ENCODE measurements at regions not wholly inside any gene's neighbourhood (a gene's known extent, or its start where the extent isn't known, plus 50 kb on each side); places are given as distances from the start of the nearest gene placed in this dataset.

- DNase-seq: no peak
Observed at GRCh38 chr9:129352146-129352865, 174.2 kb upstream of the IER5L start.

DNA sequence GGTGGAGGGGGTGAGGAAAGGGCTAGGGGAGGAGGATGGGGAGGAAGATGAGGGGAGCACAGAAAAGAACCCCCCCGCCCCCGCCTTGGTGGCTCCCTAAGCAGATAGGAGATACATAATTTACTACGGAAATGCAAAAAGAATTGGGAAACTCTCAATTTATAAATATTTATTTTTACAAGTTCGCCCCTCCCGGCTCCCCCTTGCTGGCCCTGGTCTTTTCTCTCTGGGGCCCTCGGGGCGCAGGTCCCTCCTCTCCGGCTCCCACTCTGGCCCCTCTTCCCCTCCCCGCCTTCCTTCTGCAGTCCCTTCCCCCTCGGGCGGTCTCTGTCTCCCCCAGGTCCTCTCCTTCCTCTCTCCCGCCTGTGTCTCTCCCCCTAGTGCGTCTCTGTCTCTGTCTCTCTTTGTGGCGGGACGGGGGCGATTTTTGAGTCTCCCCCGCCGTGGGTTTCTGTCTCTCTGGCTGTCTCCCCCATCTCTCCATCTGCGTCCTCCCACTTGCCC is 173.6 kb upstream of the IER5L start:
- DNase-seq: no peak

GRCh38 chr9:129351058-129351641 is 173.1 kb upstream of the IER5L start:
- DNase-seq: no peak

DNA sequence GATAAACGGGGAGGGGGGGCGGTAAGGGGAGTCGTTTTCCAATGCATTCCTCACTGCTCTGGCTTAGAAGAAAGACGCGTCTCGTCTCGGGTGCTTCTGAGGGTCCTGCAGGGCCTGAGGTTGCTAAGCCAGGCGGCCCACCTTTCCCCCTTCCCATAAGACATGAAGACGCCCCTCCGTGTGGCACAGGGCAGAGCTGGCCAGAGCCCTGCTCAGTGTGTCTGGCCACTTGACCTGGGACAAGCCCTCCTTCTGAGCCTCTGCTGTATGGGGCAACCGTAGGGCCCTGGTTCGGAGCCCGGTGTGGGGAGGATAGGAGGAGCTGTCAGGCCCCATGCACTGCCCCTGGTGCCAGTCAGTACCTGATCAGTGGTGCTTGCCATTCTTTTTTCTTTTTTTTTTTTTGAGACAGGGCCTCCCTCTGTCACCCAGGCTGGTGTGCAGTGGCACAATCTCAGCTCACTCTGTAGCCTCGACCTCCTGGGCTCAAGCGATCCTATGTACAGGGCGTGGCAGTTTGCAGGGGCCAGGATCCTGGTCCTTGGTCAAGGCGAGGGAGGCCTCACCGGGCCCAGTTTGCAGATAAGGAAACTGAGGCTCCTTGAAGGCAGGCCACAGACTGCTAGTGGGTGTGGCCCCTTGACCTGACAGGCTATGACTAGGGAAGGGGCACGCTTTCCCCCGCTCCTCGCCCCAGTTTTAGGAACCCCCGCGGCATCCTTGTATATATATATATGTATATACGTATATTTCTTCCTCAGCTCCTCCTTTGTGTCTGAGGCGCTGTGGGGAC is 172.3 kb upstream of the IER5L start:
- DNase-seq: no peak

- no peak for DNase-seq
Observed at GRCh38 chr9:129349665-129349947, 171.5 kb upstream of the IER5L start.

DNA sequence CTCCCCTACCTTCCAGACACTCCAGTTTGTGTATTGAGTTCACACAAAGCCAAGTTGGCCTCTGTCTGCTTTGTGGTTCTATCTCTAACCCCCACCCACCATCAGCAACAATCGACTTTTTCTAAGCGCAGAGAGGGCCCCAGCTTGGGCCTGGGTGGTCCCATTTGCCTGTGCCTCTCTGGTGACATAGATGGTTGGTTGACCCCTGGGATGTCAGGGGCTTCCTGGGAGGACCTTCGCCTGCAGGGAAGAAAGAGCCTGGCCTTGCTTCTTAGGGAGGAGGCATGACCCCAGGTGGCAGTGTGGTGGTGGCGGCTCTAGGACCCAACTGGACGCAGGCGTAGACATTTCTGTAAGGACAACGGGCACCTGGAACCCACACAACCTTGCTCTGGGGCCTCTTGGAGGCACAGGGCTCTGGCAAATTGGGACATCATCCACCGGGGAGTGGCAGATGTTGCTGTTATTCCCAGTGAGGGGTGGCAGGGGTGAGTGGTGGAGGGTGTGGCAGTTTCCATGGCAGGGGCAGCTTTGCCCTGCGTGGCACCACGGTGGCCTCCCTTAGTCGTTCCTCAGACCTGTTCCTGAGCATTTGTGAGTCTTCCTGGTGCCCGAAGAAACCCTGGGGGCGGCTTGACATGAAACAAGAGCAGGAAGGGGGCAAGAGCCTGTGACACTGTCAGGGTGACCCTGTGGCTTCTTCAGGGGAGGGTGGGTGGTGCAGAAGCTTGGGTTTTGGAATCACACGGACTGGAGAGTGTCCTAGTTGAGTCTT is 171.0 kb upstream of the IER5L start:
- DNase-seq: no peak

- DNase-seq: no peak
Observed at GRCh38 chr9:129347316-129348120, 169.5 kb upstream of the IER5L start.

DNA sequence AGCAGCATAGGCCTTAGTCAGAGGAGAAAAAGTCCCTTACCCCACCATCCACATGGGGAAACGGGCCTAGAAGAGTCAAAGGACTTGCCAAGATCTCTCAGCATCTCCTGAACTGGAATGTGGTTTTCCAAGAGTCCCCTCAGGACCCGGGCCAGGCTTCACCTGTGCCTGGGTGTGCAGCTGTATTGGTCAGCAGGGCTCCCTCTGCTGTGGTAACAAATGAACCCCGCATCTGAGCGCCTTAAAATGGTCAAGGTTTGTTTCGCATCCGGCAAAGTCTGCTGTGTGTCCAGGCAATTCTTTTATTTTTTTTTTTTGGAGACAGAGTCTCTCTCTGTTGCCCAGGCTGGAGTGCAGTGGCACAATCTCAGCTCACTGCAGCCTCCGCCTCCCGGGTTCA is 168.0 kb upstream of the IER5L start:
- no peak for DNase-seq

DNA sequence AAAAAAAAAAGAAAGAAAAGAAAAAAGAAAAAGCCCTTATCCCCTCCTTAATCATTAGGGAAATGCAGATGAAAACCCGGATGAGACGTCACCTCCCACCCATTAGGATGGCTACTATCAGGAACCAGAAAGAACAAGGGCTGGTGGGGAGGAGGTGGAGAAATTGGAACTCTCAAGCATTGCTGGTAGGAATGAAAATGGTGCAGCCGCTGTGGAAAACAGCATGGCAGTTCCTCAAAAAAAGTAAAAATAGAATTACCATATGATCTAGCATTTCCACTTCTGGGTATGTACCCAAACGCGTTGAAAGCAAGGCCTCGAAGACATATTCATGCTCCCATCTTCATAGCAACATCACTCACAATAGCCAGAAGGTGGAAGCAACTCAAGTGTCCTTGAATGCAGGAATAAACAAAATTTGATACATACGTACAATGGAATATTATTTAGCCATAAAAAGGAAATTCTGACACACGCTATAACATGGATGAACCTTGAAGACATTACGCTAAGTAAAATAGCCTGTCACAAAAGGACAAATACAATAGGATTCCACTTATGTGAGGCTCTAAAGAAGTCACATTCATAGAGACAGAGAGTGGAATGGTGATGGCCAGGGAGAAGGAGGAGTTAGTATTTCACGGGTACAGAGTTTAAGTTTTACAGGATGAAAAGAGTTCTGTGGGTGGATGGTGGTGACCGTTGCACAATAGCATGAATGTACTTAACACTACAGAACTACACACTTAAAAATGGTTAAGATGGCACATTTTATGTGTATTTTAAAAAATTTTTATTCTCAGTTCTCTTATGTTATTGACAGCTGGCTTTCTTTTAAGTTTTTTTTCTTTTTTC is 166.8 kb upstream of the IER5L start:
- DNase-seq: no peak

DNA sequence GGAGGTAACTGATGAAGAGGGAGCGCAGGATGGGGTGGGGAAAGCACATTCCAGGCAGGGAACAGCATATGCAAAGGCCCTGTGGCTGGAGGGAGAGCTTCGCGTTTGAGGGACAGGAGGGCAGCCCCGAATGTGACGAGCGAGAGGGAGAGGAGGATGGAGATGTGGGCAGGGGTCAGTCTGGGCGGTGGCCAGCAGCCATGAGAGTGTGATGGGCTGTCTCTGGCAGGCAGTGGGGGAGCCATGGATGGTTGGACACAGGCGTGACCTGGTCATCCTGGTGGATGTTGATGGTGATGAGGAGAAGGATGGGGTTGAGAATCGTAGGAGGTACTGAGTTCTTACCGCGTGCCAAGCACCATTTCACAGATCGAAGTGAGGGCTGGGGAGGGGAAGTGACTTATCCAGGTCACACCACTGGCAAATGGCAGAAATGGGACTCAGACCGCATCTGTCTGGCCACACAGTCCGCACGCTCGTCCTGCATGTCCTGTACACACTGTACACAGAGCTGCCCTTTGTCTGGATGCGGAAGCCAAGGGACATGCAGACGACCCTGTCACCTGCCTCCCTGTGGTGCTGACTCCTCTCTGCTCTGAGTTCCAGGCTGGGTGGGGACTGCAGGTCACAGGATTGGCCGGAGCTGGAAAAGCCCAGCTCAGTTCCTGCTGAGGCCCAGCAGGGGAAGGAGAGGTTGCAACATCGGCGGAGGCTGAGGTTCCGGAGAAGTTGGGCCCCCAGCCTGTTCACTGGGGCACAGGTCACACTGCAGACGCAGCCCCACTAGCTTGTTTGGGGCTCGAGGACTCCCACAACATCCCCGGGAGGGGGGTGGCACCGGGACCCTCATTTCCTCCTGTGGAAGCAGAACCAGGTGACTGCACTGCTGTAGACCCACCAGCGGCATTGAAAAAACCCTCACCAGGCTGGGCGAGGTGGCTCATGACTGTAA is 165.6 kb upstream of the IER5L start:
- no peak for DNase-seq

DNA sequence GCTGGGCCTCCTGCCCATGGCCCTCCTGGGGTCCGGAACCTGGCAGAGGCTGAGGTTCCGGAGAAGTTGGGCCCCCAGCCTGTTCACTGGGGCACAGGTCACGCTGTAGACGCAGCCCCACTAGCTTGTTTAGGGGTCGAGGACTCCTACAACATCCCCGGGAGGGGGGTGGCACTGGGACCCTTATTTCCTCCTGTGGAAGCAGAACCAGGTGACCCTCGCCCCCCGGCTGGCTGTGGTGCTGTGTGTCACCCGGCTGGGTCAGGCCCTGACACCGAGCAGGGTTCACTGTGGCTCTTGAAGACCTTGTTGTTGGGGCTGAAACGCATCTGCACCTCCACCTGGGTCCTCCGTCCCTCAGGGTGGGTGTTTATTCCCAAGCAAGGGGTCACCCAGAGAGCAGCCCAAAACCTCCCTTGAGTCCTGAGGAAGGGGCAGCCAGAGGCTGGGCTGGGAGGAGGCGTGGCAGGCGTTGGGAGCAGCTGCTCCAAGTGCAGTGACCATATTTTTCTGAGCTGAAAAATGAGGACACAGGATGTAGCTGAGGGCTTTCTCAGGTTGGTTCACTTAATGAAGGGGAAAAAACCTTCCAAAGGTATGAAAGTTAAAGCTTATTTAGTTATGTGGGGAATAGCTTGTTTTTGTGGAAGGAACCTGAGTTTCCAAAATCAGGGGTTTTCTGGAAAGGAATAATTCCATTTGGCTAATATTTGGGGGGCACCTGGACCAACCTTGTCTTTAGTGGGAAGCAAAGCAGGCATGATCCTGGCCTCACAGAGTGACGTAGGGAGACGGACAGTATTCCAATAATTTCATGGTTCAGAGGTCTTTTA is 164.7 kb upstream of the IER5L start:
- DNase-seq: no peak

DNA sequence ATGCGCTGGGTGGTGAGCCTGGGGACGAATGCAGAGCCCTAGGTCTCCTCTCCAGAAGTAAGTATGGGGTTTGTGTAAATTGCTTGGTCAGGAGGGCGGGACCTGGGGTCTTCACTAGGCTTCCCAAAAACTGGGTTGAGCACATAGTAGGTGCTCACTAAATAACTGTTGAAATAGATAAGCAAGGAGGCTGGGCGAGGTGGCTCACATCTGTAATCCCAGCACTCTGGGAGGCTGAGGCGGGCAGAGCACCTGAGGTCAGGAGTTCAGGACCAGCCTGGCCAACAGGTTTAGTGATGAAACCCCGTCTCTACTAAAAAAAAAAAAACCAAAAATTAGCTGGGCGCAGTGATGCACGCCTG is 163.9 kb upstream of the IER5L start:
- DNase-seq: no peak

DNA sequence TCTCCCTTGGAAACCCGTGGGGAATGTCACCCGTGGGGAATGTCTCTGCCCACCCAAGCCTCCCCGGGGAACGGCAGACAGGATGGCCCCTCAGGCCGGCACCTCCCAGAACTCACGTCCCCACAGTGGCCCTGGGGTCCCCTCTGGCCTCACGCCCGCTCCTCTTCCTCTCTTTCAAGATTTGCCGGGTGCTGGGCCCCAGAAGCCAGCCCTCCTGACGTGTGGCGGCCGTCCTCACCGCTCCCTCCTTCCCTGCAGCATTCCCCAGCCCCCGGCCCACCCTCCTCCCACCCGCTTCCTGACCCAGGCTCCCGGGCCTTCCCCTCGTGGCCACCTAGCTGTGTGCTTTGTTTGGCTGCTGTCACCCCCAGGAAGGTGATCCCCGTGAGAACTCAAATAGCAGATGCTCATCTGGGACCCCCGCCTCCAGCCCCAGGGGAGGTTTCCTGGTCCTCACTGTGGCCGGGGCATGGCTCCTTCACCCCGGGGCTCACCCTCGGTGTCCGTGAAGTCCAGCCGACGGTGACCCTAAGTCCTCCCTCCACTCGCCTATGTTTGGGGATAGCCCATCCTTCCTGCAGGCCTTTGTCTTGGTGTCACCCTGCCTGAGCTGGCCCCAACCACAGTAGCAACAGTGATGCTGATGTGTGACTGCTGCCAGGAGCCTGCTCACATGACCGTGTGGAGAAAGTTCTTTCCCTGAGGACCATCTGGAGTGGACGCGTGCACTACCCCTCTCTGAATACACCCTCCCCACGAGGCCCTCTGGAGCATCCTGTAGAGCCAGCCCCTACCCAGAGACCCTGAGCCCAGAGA is 163.3 kb upstream of the IER5L start:
- DNase-seq: no peak

- DNase-seq: no peak
Observed at GRCh38 chr9:129340427-129341170, 162.5 kb upstream of the IER5L start.

- no peak for DNase-seq
Observed at GRCh38 chr9:129339539-129340157, 161.6 kb upstream of the IER5L start.

- DNase-seq: no peak
Observed at GRCh38 chr9:129338724-129339430, 160.8 kb upstream of the IER5L start.
